PC-9 (cell line): ENCODE measurements at regions not wholly inside any gene's neighbourhood (a gene's known extent, or its start where the extent isn't known, plus 50 kb on each side); places are given as distances from the start of the nearest gene placed in this dataset.

ENCODE experiments used
- BruUV-seq: library from RNA; stranded (reverse); fragments of 400-500 nt; replicated peaks from 2 replicates; lab custom pipeline; 2021; lab: Mats Ljungman, UMichigan
- CTCF ChIA-PET: fragments of 300-600 bp; sonication (Branson Sonifier 250); formaldehyde crosslinking; loops from one replicate; lab custom pipeline; 2022; ENCODE audit warnings: antibody characterized with exemption; lab: Charles Lee
- POLR2A ChIA-PET: fragments of 300-600 bp; sonication (Branson Sonifier 250); formaldehyde crosslinking; loops from one replicate; lab custom pipeline; 2022; ENCODE audit warnings: antibody characterized with exemption; ENCODE audit not compliant: unreplicated experiment; lab: Charles Lee
- DNase-seq, 2 experiments: peaks; one replicate each; pipeline versions ENCODE4 v3.0.0 to v3.0.0-alpha.2; 2015 to 2022; ENCODE audit warnings: mixed read lengths in 1 of 2
- H2AFZ ChIP-seq: fragments of 200-600 bp; sonication (generic); 2 replicates; pipeline ENCODE4 v1.8.1; 2017; ENCODE audit warnings: antibody characterized with exemption
- H3F3A ChIP-seq: fragments of 200-600 bp; sonication (generic); 2 replicates; pipeline ENCODE4 v1.8.1; 2017; ENCODE audit warnings: antibody characterized with exemption, mild to moderate bottlenecking, low read depth; ENCODE audit not compliant: insufficient read depth
- H3K27ac ChIP-seq: fragments of 200-600 bp; sonication (generic); 2 replicates; pipeline ENCODE4 v1.6.1; 2016; ENCODE audit warnings: mixed run types
- H3K27me3 ChIP-seq: fragments of 200-600 bp; sonication (generic); 2 replicates; pipeline ENCODE4 v1.6.1; 2016; ENCODE audit warnings: low read depth, mixed run types; ENCODE audit not compliant: insufficient read depth
- H3K36me3 ChIP-seq: fragments of 200-600 bp; sonication (generic); 2 replicates; pipeline ENCODE4 v1.6.1; 2016; ENCODE audit warnings: low read depth, mixed run types
- H3K4me1 ChIP-seq: fragments of 200-600 bp; sonication (generic); replicated peaks from 2 replicates; pipeline ENCODE4 v1.6.1; 2016; ENCODE audit warnings: mixed run types; ENCODE audit not compliant: insufficient read depth
- H3K4me2 ChIP-seq: fragments of 200-600 bp; sonication (generic); 2 replicates; pipeline ENCODE4 v1.6.1; 2017; ENCODE audit warnings: mixed run types
- H3K4me3 ChIP-seq: fragments of 200-600 bp; sonication (generic); 2 replicates; pipeline ENCODE4 v1.6.1; 2016; ENCODE audit warnings: mixed run types
- H3K79me2 ChIP-seq: fragments of 200-600 bp; sonication (generic); 2 replicates; pipeline ENCODE4 v1.6.1; 2017; ENCODE audit warnings: low read depth, mixed run types
- H3K9me2 ChIP-seq: fragments of 200-600 bp; sonication (generic); 2 replicates; pipeline ENCODE4 v1.8.1; 2017; ENCODE audit warnings: mild to moderate bottlenecking; ENCODE audit not compliant: insufficient read depth
- H3K9me3 ChIP-seq: fragments of 200-600 bp; sonication (generic); 2 replicates; pipeline ENCODE4 v1.8.1; 2016; ENCODE audit warnings: low read depth; ENCODE audit not compliant: insufficient read depth
- H4K20me1 ChIP-seq: fragments of 200-600 bp; sonication (generic); 2 replicates; pipeline ENCODE4 v1.8.1; 2017; ENCODE audit not compliant: insufficient read depth
- CTCF ChIP-seq: fragments of 200-600 bp; sonication (generic); conservative IDR thresholded peaks from 2 replicates; pipeline ENCODE4 v1.6.1; 2017; ENCODE audit warnings: mixed run types, antibody characterized with exemption, mild to moderate bottlenecking, moderate library complexity
- EZH2 ChIP-seq: fragments of 200-600 bp; sonication (generic); IDR thresholded peaks from 2 replicates; pipeline ENCODE4 v1.8.0; 2017; ENCODE audit warnings: antibody characterized with exemption, low read depth
- intact Hi-C: fragments of 100-400 bp; cut with micrococcal nuclease; formaldehyde crosslinking; loops from one replicate; pipeline ENCODE4 v1.10.0; 2022; ENCODE audit not compliant: unreplicated experiment

- intact Hi-C loops, result loop anchor here (10.0 kb wide), 2 partner anchors 393 to 687 kb away; no protein-coding TSS in a partner anchor
- no TSS peak for BruUV-seq
These were observed 496.0 kb upstream of the PKN2 start for GRCh38 chr1:88188038-88188437.

GRCh38 chr1:88189525-88189924 lies 494.5 kb upstream of the PKN2 start:
- Histone ChIP-seq H3K4me3 (no peak overlapping the region), H2AFZ (no peak overlapping the region), H3K27me3 (no peaks in the 10 kb centered on the region), H3F3A (no peaks in the 10 kb centered on the region), H3K4me1 (peaks cover 19% of the 10 kb centered on the region), H3K36me3 (no peaks in the 10 kb centered on the region), H3K4me2 (no peak overlapping the region), H3K79me2 (no peaks in the 10 kb centered on the region), H3K9me2 (no peaks in the 10 kb centered on the region), H3K9me3 (no peaks in the 10 kb centered on the region), H4K20me1 (no peaks in the 10 kb centered on the region), H3K27ac (no peak overlapping the region)
- ChIA-PET POLR2A (no interaction called here), CTCF (no interaction called here)
- no TSS peak for BruUV-seq
- TF ChIP-seq CTCF, result no peak
- TF ChIP-seq EZH2, result no peak
- DNase-seq, result no peak
- intact Hi-C loops, result loop anchor here (10.0 kb wide), 2 partner anchors 395 to 685 kb away; no protein-coding TSS in a partner anchor

More at GRCh38 chr1:88188038-88188437, 496.0 kb upstream of the PKN2 start:
- Histone ChIP-seq H3K4me3 (no peak overlapping the region), H3K4me2 (peak overlapping the region; percentile 9; the same call in 1 of the 2 replicates), H4K20me1 (no peaks in the 10 kb centered on the region), H3K4me1 (peaks cover 14% of the 10 kb centered on the region), H2AFZ (peak overlapping the region; percentile 10; the same call in 1 of the 2 replicates), H3K36me3 (no peaks in the 10 kb centered on the region), H3K79me2 (no peaks in the 10 kb centered on the region), H3F3A (no peaks in the 10 kb centered on the region), H3K27ac (no peak overlapping the region), H3K9me3 (no peaks in the 10 kb centered on the region), H3K9me2 (no peaks in the 10 kb centered on the region), H3K27me3 (no peaks in the 10 kb centered on the region)
- CTCF ChIA-PET, result interaction anchor here (0.7 kb wide), 1 partner anchor 833 kb away, joined by 3 read pairs; no protein-coding TSS in a partner anchor
- TF ChIP-seq EZH2, result no peak
- TF ChIP-seq CTCF, result no peak
- peak in 1 of 2 experiments; percentile 59 for DNase-seq
- POLR2A ChIA-PET, result no interaction called here

- Histone ChIP-seq H3K9me2 (no peaks in the 10 kb centered on the region), H3K79me2 (no peaks in the 10 kb centered on the region), H2AFZ (no peak overlapping the region), H3K36me3 (no peaks in the 10 kb centered on the region), H3K9me3 (no peaks in the 10 kb centered on the region), H3F3A (no peaks in the 10 kb centered on the region), H3K4me1 (peaks cover 19% of the 10 kb centered on the region), H3K4me2 (no peak overlapping the region), H4K20me1 (no peaks in the 10 kb centered on the region), H3K4me3 (no peak overlapping the region), H3K27me3 (no peaks in the 10 kb centered on the region), H3K27ac (no peak overlapping the region)
- DNase-seq, result no peak
- intact Hi-C loops, result no loop called here
- BruUV-seq, result no TSS peak
- TF ChIP-seq EZH2 (no peak), CTCF (no peak)
- ChIA-PET CTCF (no interaction called here), POLR2A (no interaction called here)
These were observed 492.2 kb upstream of the PKN2 start for GRCh38 chr1:88191917-88192316.
